SU-DHL-6 (cell line): ENCODE measurements at regions not wholly inside any gene's neighbourhood (a gene's known extent, or its start where the extent isn't known, plus 50 kb on each side); places are given as distances from the start of the nearest gene placed in this dataset.

Experiments used
- CTCF ChIP-seq: fragments of 200-600 bp; sonication (generic); IDR thresholded peaks from one replicate; pipeline ENCODE4 v1.5.1; 2017; ENCODE audit warnings: antibody characterized with exemption, mild to moderate bottlenecking, low read length, moderate library complexity; ENCODE audit not compliant: insufficient read depth, poor library complexity, severe bottlenecking
- EZH2phosphoT487 ChIP-seq: fragments of 200-600 bp; sonication (generic), shearing (Covaris generic); conservative IDR thresholded peaks from 2 replicates; pipeline ENCODE4 v1.6.1; 2018; ENCODE audit warnings: mild to moderate bottlenecking, antibody characterized with exemption, low read length, moderate library complexity, mixed read lengths

GRCh38 chr12:89160716-89161123, 191.6 kb downstream of the DUSP6 start:
- TF ChIP-seq CTCF (no peak), EZH2phosphoT487 (no peak)
